Hematopoietic multipotent progenitor cell treated with erythropoietin and hydrocortisone succinate and interleukin-3 and kit ligand, for 15 days (in vitro differentiated cells): ENCODE measurements at regions not wholly inside any gene's neighbourhood (a gene's known extent, or its start where the extent isn't known, plus 50 kb on each side); places are given as distances from the start of the nearest gene placed in this dataset.

ENCODE experiments used
- DNase-seq: peaks from one replicate; pipeline ENCODE4 v3.0.0-alpha.2; 2015; ENCODE audit warnings: low spot score

- no peak for DNase-seq
These were observed 240.6 kb upstream of the NT5C1B start for GRCh38 chr2:18829976-18830375.

- no peak for DNase-seq
These were observed 240.0 kb upstream of the NT5C1B start for GRCh38 chr2:18829251-18829902.

GRCh38 chr2:18828296-18828695 lies 238.9 kb upstream of the NT5C1B start:
- DNase-seq = no peak

GRCh38 chr2:18825838-18826237 lies 236.5 kb upstream of the NT5C1B start:
- no peak for DNase-seq

- no peak for DNase-seq
These were observed 235.5 kb upstream of the NT5C1B start for GRCh38 chr2:18824915-18825314.

- no peak for DNase-seq
These were observed 235.0 kb upstream of the NT5C1B start for GRCh38 chr2:18824325-18824790.

- no peak for DNase-seq
These were observed 232.1 kb upstream of the NT5C1B start for GRCh38 chr2:18821431-18821830.

- no peak for DNase-seq
These were observed 231.6 kb upstream of the NT5C1B start for GRCh38 chr2:18820966-18821365.

GRCh38 chr2:18819566-18819965 lies 230.2 kb upstream of the NT5C1B start:
- no peak for DNase-seq

GRCh38 chr2:18814387-18814786 lies 225.0 kb upstream of the NT5C1B start:
- no peak for DNase-seq

GRCh38 chr2:18804536-18804935 lies 215.2 kb upstream of the NT5C1B start:
- no peak for DNase-seq

GRCh38 chr2:18803141-18803939 lies 214.0 kb upstream of the NT5C1B start:
- no peak for DNase-seq

- DNase-seq = no peak
These were observed 211.0 kb upstream of the NT5C1B start for GRCh38 chr2:18800240-18800971.

GRCh38 chr2:18799397-18799796 lies 210.0 kb upstream of the NT5C1B start:
- no peak for DNase-seq

GRCh38 chr2:18797133-18797845 lies 207.9 kb upstream of the NT5C1B start:
- no peak for DNase-seq

GRCh38 chr2:18795906-18796305 lies 206.5 kb upstream of the NT5C1B start:
- DNase-seq = no peak

GRCh38 chr2:18792684-18793083 lies 203.3 kb upstream of the NT5C1B start:
- no peak for DNase-seq

GRCh38 chr2:18792226-18792629 lies 202.9 kb upstream of the NT5C1B start:
- no peak for DNase-seq

- DNase-seq = no peak
These were observed 201.9 kb upstream of the NT5C1B start for GRCh38 chr2:18791172-18791797.

- no peak for DNase-seq
These were observed 201.3 kb upstream of the NT5C1B start for GRCh38 chr2:18790509-18791171.

GRCh38 chr2:18788592-18788991 lies 199.2 kb upstream of the NT5C1B start:
- no peak for DNase-seq
